H1 (cell line): ENCODE measurements at regions not wholly inside any gene's neighbourhood (a gene's known extent, or its start where the extent isn't known, plus 50 kb on each side); places are given as distances from the start of the nearest gene placed in this dataset.

ENCODE experiments used
- CTCF ChIA-PET: fragments of 300-600 bp; sonication (Branson Sonifier 250); formaldehyde crosslinking; loops from one replicate; lab custom pipeline; 2021; ENCODE audit not compliant: partially characterized antibody; lab: Charles Lee
- POLR2A ChIA-PET: fragments of 300-600 bp; sonication (Branson Sonifier 250); formaldehyde crosslinking; loops from one replicate; lab custom pipeline; 2021; ENCODE audit warnings: inconsistent platforms; ENCODE audit not compliant: partially characterized antibody; lab: Charles Lee
- DNase-seq, 2 experiments: peaks; one replicate each; pipeline versions ENCODE4 v3.0.0 to v3.0.0-alpha.2; 2010 to 2022; ENCODE audit warnings: low spot score in 2 of 2, low read depth in 1 of 2, mixed read lengths in 1 of 2
- FAIRE-seq: peaks from 2 replicates; lab custom pipeline; 2011; peaks lifted over from hg19 to GRCh38; lab: Jason Lieb, UNC
- H2AFZ ChIP-seq: 2 replicates; pipeline ENCODE4 v1.8.1; 2012; ENCODE audit warnings: low read length, inconsistent platforms
- H2AK5ac ChIP-seq: 2 replicates; pipeline ENCODE4 v1.6.1; 2013; ENCODE audit warnings: low read depth, low read length
- H2BK120ac ChIP-seq: replicated peaks from 2 replicates; pipeline ENCODE3; 2013; ENCODE audit warnings: low read depth, low read length, inconsistent platforms
- H2BK12ac ChIP-seq: 2 replicates; pipeline ENCODE4 v1.6.1; 2013; ENCODE audit warnings: low read depth, low read length
- H2BK15ac ChIP-seq: 2 replicates; pipeline ENCODE4 v1.6.1; 2013; ENCODE audit warnings: low read length
- H2BK20ac ChIP-seq: 2 replicates; pipeline ENCODE4 v1.6.1; 2013; ENCODE audit warnings: low read length
- H2BK5ac ChIP-seq: 2 replicates; pipeline ENCODE4 v1.6.1; 2013; ENCODE audit warnings: low read depth, low read length
- H3K14ac ChIP-seq: 2 replicates; pipeline ENCODE4 v1.6.1; 2013; ENCODE audit warnings: inconsistent platforms; ENCODE audit not compliant: insufficient read length
- H3K18ac ChIP-seq: 2 replicates; pipeline ENCODE4 v1.6.1; 2013; ENCODE audit warnings: low read length; ENCODE audit errors: extremely low read depth
- H3K23ac ChIP-seq: 2 replicates; pipeline ENCODE4 v1.6.1; 2013; ENCODE audit warnings: inconsistent platforms; ENCODE audit not compliant: insufficient read length
- H3K23me2 ChIP-seq: 2 replicates; pipeline ENCODE4 v1.6.1; 2013; ENCODE audit warnings: low read depth, low read length
- H3K27ac ChIP-seq: 2 replicates; pipeline ENCODE4 v1.6.1; 2011; ENCODE audit warnings: low read depth, low read length, inconsistent platforms
- H3K27me3 ChIP-seq, 4 experiments: replicated peaks in 1 of 4; 1 replicate in 1 of 4; 2 replicates in 3 of 4; pipeline versions ENCODE4 v1.6.1 to v1.8.1; 2011 to 2013; ENCODE audit warnings: low read length in 3 of 4, mild to moderate bottlenecking in 3 of 4, inconsistent platforms in 2 of 4, mixed read lengths in 2 of 4, moderate library complexity in 1 of 4; ENCODE audit not compliant: control insufficient read depth in 3 of 4, insufficient read depth in 3 of 4; ENCODE audit errors: extremely low read depth in 1 of 4
- H3K36me3 ChIP-seq, 4 experiments: 2 replicates each; pipeline versions ENCODE4 v1.6.1 to v1.8.1; 2011 to 2013; ENCODE audit warnings: mild to moderate bottlenecking in 4 of 4, low read length in 3 of 4, moderate library complexity in 2 of 4, control low read depth in 1 of 4, inconsistent platforms in 1 of 4; ENCODE audit not compliant: insufficient read depth in 4 of 4, control insufficient read depth in 2 of 4
- H3K4ac ChIP-seq: replicated peaks from 2 replicates; pipeline ENCODE3; 2013; ENCODE audit warnings: low read length, low read depth, mixed read lengths, inconsistent platforms; ENCODE audit not compliant: insufficient read length
- H3K4me1 ChIP-seq, 4 experiments: replicated peaks in 1 of 4; 1 replicate in 1 of 4; 2 replicates in 3 of 4; pipeline versions ENCODE4 v1.6.1 to v1.8.1; 2011 to 2013; ENCODE audit warnings: low read length in 3 of 4, inconsistent platforms in 2 of 4, mixed read lengths in 1 of 4; ENCODE audit not compliant: insufficient read depth in 4 of 4, control insufficient read depth in 3 of 4
- H3K4me2 ChIP-seq, 2 experiments: 2 replicates each; pipeline versions ENCODE4 v1.6.1 to v1.8.1; 2011 to 2013; ENCODE audit warnings: low read depth in 2 of 2, low read length in 2 of 2, control low read depth in 1 of 2, inconsistent platforms in 1 of 2, mild to moderate bottlenecking in 1 of 2; ENCODE audit not compliant: insufficient read depth in 1 of 2
- H3K4me3 ChIP-seq, 4 experiments: fragments of 200-600, 300-600 bp in 1 of 4; sonication (generic), shearing (Covaris generic), sonication (Bioruptor Twin) in 1 of 4; 2 replicates each; pipeline versions ENCODE4 v1.5.1 to v1.8.1; 2011 to 2016; ENCODE audit warnings: low read length in 4 of 4, low read depth in 3 of 4, control low read depth in 2 of 4, inconsistent platforms in 2 of 4, mild to moderate bottlenecking in 2 of 4, mixed read lengths in 1 of 4, moderate library complexity in 1 of 4; ENCODE audit not compliant: insufficient read depth in 2 of 4; ENCODE audit errors: extremely low read depth in 1 of 4
- H3K56ac ChIP-seq: replicated peaks from 2 replicates; pipeline ENCODE3; 2013; ENCODE audit warnings: low read depth, mild to moderate bottlenecking, mixed read lengths, low read length, inconsistent platforms; ENCODE audit not compliant: insufficient read length
- H3K79me1 ChIP-seq: 2 replicates; pipeline ENCODE4 v1.6.1; 2013; ENCODE audit warnings: low read depth, low read length, control low read depth
- H3K79me2 ChIP-seq, 2 experiments: 2 replicates each; pipeline versions ENCODE4 v1.6.1 to v1.8.1; 2012 to 2013; ENCODE audit warnings: low read length in 2 of 2, mild to moderate bottlenecking in 2 of 2, inconsistent platforms in 1 of 2; ENCODE audit not compliant: insufficient read depth in 2 of 2, control insufficient read depth in 1 of 2
- H3K9ac ChIP-seq, 4 experiments: replicated peaks in 1 of 4; 1 replicate in 1 of 4; 2 replicates in 3 of 4; pipeline versions ENCODE4 v1.6.1 to v1.8.1; 2011 to 2013; ENCODE audit warnings: low read depth in 3 of 4, low read length in 3 of 4, control low read depth in 2 of 4, mild to moderate bottlenecking in 2 of 4, moderate library complexity in 2 of 4, inconsistent platforms in 1 of 4; ENCODE audit errors: extremely low read depth in 1 of 4
- H3K9me3 ChIP-seq, 2 experiments: 2 replicates each; pipeline versions ENCODE4 v1.6.1 to v1.8.1; 2012 to 2013; ENCODE audit warnings: mild to moderate bottlenecking in 2 of 2, moderate library complexity in 2 of 2, control low read depth in 1 of 2, inconsistent platforms in 1 of 2, low read depth in 1 of 2, low read length in 1 of 2, mixed read lengths in 1 of 2; ENCODE audit not compliant: insufficient read depth in 2 of 2
- H4K20me1 ChIP-seq, 2 experiments: replicated peaks in 1 of 2; 2 replicates each; pipeline versions ENCODE3 to v1.8.1; 2011 to 2013; ENCODE audit warnings: inconsistent platforms in 2 of 2, low read length in 2 of 2, mild to moderate bottlenecking in 1 of 2; ENCODE audit not compliant: insufficient read depth in 2 of 2, control insufficient read depth in 1 of 2
- H4K5ac ChIP-seq: 2 replicates; pipeline ENCODE4 v1.6.1; 2013; ENCODE audit warnings: low read length, low read depth, mixed read lengths, inconsistent platforms; ENCODE audit not compliant: insufficient read length
- H4K8ac ChIP-seq: 2 replicates; pipeline ENCODE4 v1.8.0; 2013; ENCODE audit warnings: mild to moderate bottlenecking, moderate library complexity, low read length, inconsistent platforms; ENCODE audit not compliant: insufficient read depth; ENCODE audit errors: extremely low read depth
- H4K91ac ChIP-seq: replicated peaks from 2 replicates; pipeline ENCODE3; 2013; ENCODE audit warnings: low read length, mixed read lengths, inconsistent platforms; ENCODE audit not compliant: insufficient read length
- NANOG ChIP-seq: IDR thresholded peaks from 2 replicates; pipeline ENCODE4 v1.6.1; 2011; ENCODE audit warnings: low read length, low read depth, mild to moderate bottlenecking, inconsistent platforms; ENCODE audit not compliant: insufficient read depth, poor library complexity, severe bottlenecking
- POLR2AphosphoS5 ChIP-seq: IDR thresholded peaks from 2 replicates; pipeline ENCODE4 v1.6.1; 2011; ENCODE audit warnings: low read depth, low read length
- WGBS, 2 experiments: shearing (Covaris generic) in 1 of 2; methylation state at CpG; one replicate each; pipeline versions ENCODE4 v1.1.6 to v1.1.7; 2013 to 2015; ENCODE audit warnings: low lambda C conversion rate in 2 of 2, mixed read lengths in 2 of 2, inconsistent platforms in 1 of 2, low coverage in 1 of 2, missing lambda C conversion rate in 1 of 2; ENCODE audit not compliant: insufficient replicate concordance in 2 of 2, insufficient coverage in 1 of 2, insufficient read length in 1 of 2; ENCODE audit errors: extremely low coverage in 1 of 2, missing lambda C conversion rate in 1 of 2; 5-methylcytosine and 5-hydroxymethylcytosine counted together

DNA sequence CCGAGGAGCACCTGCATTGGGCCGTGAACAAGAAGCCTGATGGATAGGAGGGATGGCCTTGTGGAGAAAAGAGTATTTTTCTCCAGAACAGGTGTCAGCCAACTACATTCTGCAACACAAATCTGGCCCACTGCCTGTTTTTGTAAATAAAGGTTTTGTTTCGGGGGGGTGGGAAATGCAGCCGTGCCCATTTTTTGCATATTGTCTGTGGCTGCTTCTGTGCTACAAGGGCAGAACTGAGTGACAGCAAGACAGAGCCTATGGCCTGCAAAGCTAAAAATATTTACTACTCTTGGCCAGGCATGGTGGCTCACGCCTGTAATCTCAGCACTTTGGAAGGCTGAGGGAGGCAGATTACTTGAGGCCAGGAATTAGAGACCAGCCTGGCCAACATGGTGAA lies 95.9 kb upstream of the AKAP13 start:
- no peak for TF ChIP-seq POLR2AphosphoS5
- TF ChIP-seq NANOG: no peak
- ChIA-PET POLR2A (no interaction called here), CTCF (no interaction called here)
- H3K79me2 ChIP-seq: no peaks in the 10 kb centered on the region
- H3K9ac ChIP-seq: no peak overlapping the region
- no peak overlapping the region for H3K4ac ChIP-seq
- no peak overlapping the region for H3K14ac ChIP-seq
- H2BK12ac ChIP-seq: no peak overlapping the region
- H3K4me2 ChIP-seq: no peak overlapping the region
- H2BK120ac ChIP-seq: no peak overlapping the region
- peaks cover 0 to 2% of the 10 kb centered on the region in 2 experiments for H4K20me1 ChIP-seq
- no peaks in the 10 kb centered on the region for H3K9me3 ChIP-seq
- no peak overlapping the region for H2BK5ac ChIP-seq
- no peak overlapping the region for H2BK15ac ChIP-seq
- FAIRE-seq (no peak), DNase-seq (no peak)
- WGBS, 2 experiments: 91% methylated on average over 5 of the region's 5 CpGs; no CpG with 5 or more reads in 1 of the 2 experiments
- H4K8ac ChIP-seq: no peak overlapping the region
- H4K91ac ChIP-seq: no peak overlapping the region
- no peak overlapping the region for H3K56ac ChIP-seq
- no peak overlapping the region for H2AK5ac ChIP-seq
- H3K27ac ChIP-seq: no peak overlapping the region
- H3K23ac ChIP-seq: no peak overlapping the region
- H3K18ac ChIP-seq: no peak overlapping the region
- H4K5ac ChIP-seq: no peak overlapping the region
- no peaks in the 10 kb centered on the region for H3K79me1 ChIP-seq
- H3K27me3 ChIP-seq: no peaks in the 10 kb centered on the region
- H2AFZ ChIP-seq: no peak overlapping the region
- H3K36me3 ChIP-seq: no peaks in the 10 kb centered on the region
- no peaks in the 10 kb centered on the region for H3K23me2 ChIP-seq
- no peaks in the 10 kb centered on the region for H3K4me1 ChIP-seq
- H3K4me3 ChIP-seq: no peak overlapping the region
- no peak overlapping the region for H2BK20ac ChIP-seq
